Stomach (tissue), 8 donors: ENCODE measurements at regions not wholly inside any gene's neighbourhood (a gene's known extent, or its start where the extent isn't known, plus 50 kb on each side); places are given as distances from the start of the nearest gene placed in this dataset.

ENCODE experiments used
- DNase-seq, 2 donors: peaks; one replicate each; pipeline versions ENCODE4 v3.0.0 to v3.0.0-alpha.2; 2013 to 2019
- H3K27ac ChIP-seq, 5 donors: fragments of 200-600 bp in 4 of 5; sonication (generic) in 4 of 5; one replicate each; pipeline ENCODE4 v1.5.1; 2013 to 2019; ENCODE audit warnings: mild to moderate bottlenecking in 1 of 5, moderate library complexity in 1 of 5
- H3K27me3 ChIP-seq, 3 donors: fragments of 200-600 bp; sonication (generic); one replicate each; pipeline ENCODE4 v1.5.1; 2017 to 2019; ENCODE audit warnings: mixed run types in 1 of 3
- H3K36me3 ChIP-seq, 4 donors: fragments of 200-600 bp; sonication (generic); 1 replicate in 3 of 4; 2 replicates in 1 of 4; pipeline ENCODE4 v1.5.1; 2016 to 2019
- H3K4me1 ChIP-seq, 4 donors: fragments of 200-600 bp; sonication (generic); one replicate each; pipeline ENCODE4 v1.5.1; 2016 to 2019
- H3K4me3 ChIP-seq, 4 donors: fragments of 200-600 bp; sonication (generic) in 3 of 4; one replicate each; pipeline ENCODE4 v1.5.1; 2016 to 2019; ENCODE audit warnings: mild to moderate bottlenecking in 1 of 4
- H3K9me3 ChIP-seq, 4 donors: fragments of 200-600 bp; sonication (generic); one replicate each; pipeline ENCODE4 v1.5.1; 2016 to 2019
- CTCF ChIP-seq, 7 experiments: fragments of 450-650 bp in 4 of 7; fragments of 200-600 bp in 3 of 7; sonication (generic) in 3 of 7; IDR thresholded peaks; one replicate each; pipeline ENCODE4 v1.5.1; 2016 to 2019; ENCODE audit warnings: antibody characterized with exemption in 7 of 7, control low read depth in 2 of 7, mild to moderate bottlenecking in 1 of 7
- EP300 ChIP-seq: sonication (generic); formaldehyde crosslinking; IDR thresholded peaks from one replicate; pipeline ENCODE4 v1.6.1; 2017; ENCODE audit warnings: antibody characterized with exemption
- POLR2A ChIP-seq, 4 donors: fragments of 450-650 bp; IDR thresholded peaks; one replicate each; pipeline ENCODE4 v1.6.1; 2016; ENCODE audit warnings: antibody characterized with exemption in 4 of 4, control low read depth in 2 of 4, mild to moderate bottlenecking in 1 of 4, moderate library complexity in 1 of 4
- POLR2AphosphoS5 ChIP-seq, 3 donors: sonication (generic); formaldehyde crosslinking; IDR thresholded peaks; one replicate each; pipeline ENCODE4 v1.6.1; 2016; ENCODE audit warnings: antibody characterized with exemption in 3 of 3
- WGBS, 5 donors: extraction: QIAGEN DNeasy Blood & Tissue Kit in 3 of 5; methylation state at CpG; one replicate each; pipeline versions ENCODE4 v1.1.5 to v1.1.7; 2013 to 2018; 5-methylcytosine and 5-hydroxymethylcytosine counted together
- intact Hi-C: fragments of 100-400 bp; cut with DNase I; formaldehyde crosslinking; loops from one replicate; pipeline ENCODE4 v1.15.1; 2023; ENCODE audit warnings: low total_unique reads
- donor health status: healthy with polysubstance abuse.
- donor health status: Bipolar disorder and iron deficiency.
- donor health status: healthy.

GRCh38 chr2:78782196-78782595, 243.3 kb upstream of the REG3G start:
- 76 to 92% (median 89%) methylated on average over 4 of the region's 4 CpGs for WGBS, 5 donors
- DNase-seq = no peak
- no peaks in the 10 kb centered on the region for H3K36me3 ChIP-seq
- peaks cover 0 to 11% (median 2%) of the 10 kb centered on the region in 4 donors for H3K9me3 ChIP-seq
- H3K4me1 ChIP-seq = peaks cover 0 to 15% (median 2%) of the 10 kb centered on the region in 4 donors
- H3K27me3 ChIP-seq = no peaks in the 10 kb centered on the region
- no peak overlapping the region for H3K4me3 ChIP-seq
- H3K27ac ChIP-seq = no peak overlapping the region
- intact Hi-C loops = no loop called here
- TF ChIP-seq CTCF (IDR thresholded peaks at IDR 0.05) = no peak
- TF ChIP-seq EP300 = no peak
- no peak for TF ChIP-seq POLR2AphosphoS5 (IDR thresholded peaks at IDR 0.05)
- no peak for TF ChIP-seq POLR2A (IDR thresholded peaks at IDR 0.05)

- WGBS, 5 donors = 44 to 58% (median 50%) methylated on average over 3 of the region's 3 CpGs
- Histone ChIP-seq H3K36me3 (no peaks in the 10 kb centered on the region), H3K27ac (no peak overlapping the region), H3K4me1 (no peaks in the 10 kb centered on the region), H3K4me3 (no peak overlapping the region), H3K27me3 (no peaks in the 10 kb centered on the region), H3K9me3 (no peaks in the 10 kb centered on the region)
- DNase-seq = no peak
- TF ChIP-seq POLR2AphosphoS5 (IDR thresholded peaks at IDR 0.05) (no peak), POLR2A (IDR thresholded peaks at IDR 0.05) (no peak), CTCF (IDR thresholded peaks at IDR 0.05) (no peak), EP300 (no peak)
- intact Hi-C loops = no loop called here
These were observed 213.4 kb upstream of the REG3G start for GRCh38 chr2:78811955-78812610.

GRCh38 chr2:78814331-78814986, 211.0 kb upstream of the REG3G start:
- H3K9me3 ChIP-seq = no peaks in the 10 kb centered on the region
- no peaks in the 10 kb centered on the region for H3K27me3 ChIP-seq
- TF ChIP-seq POLR2A (IDR thresholded peaks at IDR 0.05) (no peak), POLR2AphosphoS5 (IDR thresholded peaks at IDR 0.05) (no peak), EP300 (no peak), CTCF (IDR thresholded peaks at IDR 0.05) (no peak)
- WGBS, 5 donors = 83 to 93% (median 88%) methylated on average over 12 of the region's 12 CpGs
- no peaks in the 10 kb centered on the region for H3K36me3 ChIP-seq
- intact Hi-C loops = no loop called here
- H3K4me1 ChIP-seq = no peaks in the 10 kb centered on the region
- no peak for DNase-seq
- no peak overlapping the region for H3K4me3 ChIP-seq
- no peak overlapping the region for H3K27ac ChIP-seq

- Histone ChIP-seq H3K9me3 (no peaks in the 10 kb centered on the region), H3K4me3 (no peak overlapping the region), H3K27me3 (no peaks in the 10 kb centered on the region), H3K4me1 (no peaks in the 10 kb centered on the region), H3K36me3 (no peaks in the 10 kb centered on the region), H3K27ac (no peak overlapping the region)
- TF ChIP-seq CTCF (IDR thresholded peaks at IDR 0.05) = no peak
- TF ChIP-seq EP300 = no peak
- TF ChIP-seq POLR2A (IDR thresholded peaks at IDR 0.05) = no peak
- no peak for TF ChIP-seq POLR2AphosphoS5 (IDR thresholded peaks at IDR 0.05)
- WGBS, 5 donors = 64 to 78% (median 74%) methylated on average over 4 of the region's 4 CpGs
- DNase-seq = no peak
- intact Hi-C loops = no loop called here
These were observed 208.1 kb upstream of the REG3G start for GRCh38 chr2:78817430-78817829.
